ENCODE measurements at regions not wholly inside any gene's neighbourhood (a gene's known extent, or its start where the extent isn't known, plus 50 kb on each side); places are given as distances from the start of the nearest gene placed in this dataset.
"Not testable (repeated sequence)": the region's sequence is repeated elsewhere in the genome, so short reads cannot be mapped to it uniquely, and the experiment has no call there.

GRCh38 chr20:22070610-22071058, 365.2 kb downstream of the PAX1 start:
- peak; percentile 8 for DNase-seq (ENCODE audit: low spot score)

- no peak for DNase-seq (ENCODE audit: low spot score)
Observed at GRCh38 chr20:22063753-22064152, 358.3 kb downstream of the PAX1 start.

GRCh38 chr20:22062874-22063273, 357.4 kb downstream of the PAX1 start:
- no peak for DNase-seq (ENCODE audit: low spot score)

- no peak for DNase-seq (ENCODE audit: low spot score)
Observed at GRCh38 chr20:22060610-22061009, 355.1 kb downstream of the PAX1 start.

- DNase-seq (ENCODE audit: low spot score), result no peak
Observed at GRCh38 chr20:22058746-22059145, 353.3 kb downstream of the PAX1 start.

- DNase-seq (ENCODE audit: low spot score), result no peak
Observed at GRCh38 chr20:22055981-22056380, 350.5 kb downstream of the PAX1 start.

GRCh38 chr20:22052025-22052650, 346.7 kb downstream of the PAX1 start:
- no peak for DNase-seq (ENCODE audit: low spot score)

GRCh38 chr20:22045956-22046507, 340.6 kb downstream of the PAX1 start:
- DNase-seq (ENCODE audit: low spot score), result not testable (repeated sequence)

- no peak for DNase-seq (ENCODE audit: low spot score)
Observed at GRCh38 chr20:22027423-22027822, 322.0 kb downstream of the PAX1 start.

GRCh38 chr20:22020201-22020600, 314.7 kb downstream of the PAX1 start:
- no peak for DNase-seq (ENCODE audit: low spot score)

- no peak for DNase-seq (ENCODE audit: low spot score)
Observed at GRCh38 chr20:22008456-22008855, 303.0 kb downstream of the PAX1 start.

GRCh38 chr20:22006306-22006705, 300.8 kb downstream of the PAX1 start:
- no peak for DNase-seq (ENCODE audit: low spot score)

- no peak for DNase-seq (ENCODE audit: low spot score)
Observed at GRCh38 chr20:22005535-22005934, 300.1 kb downstream of the PAX1 start.

GRCh38 chr20:22004946-22005345, 299.5 kb downstream of the PAX1 start:
- DNase-seq (ENCODE audit: low spot score), result peak; percentile 62

GRCh38 chr20:22003680-22004079, 298.2 kb downstream of the PAX1 start:
- no peak for DNase-seq (ENCODE audit: low spot score)

GRCh38 chr20:22001886-22002285, 296.4 kb downstream of the PAX1 start:
- DNase-seq (ENCODE audit: low spot score), result peak; percentile 13

- no peak for DNase-seq (ENCODE audit: low spot score)
Observed at GRCh38 chr20:21995461-21995860, 290.0 kb downstream of the PAX1 start.

GRCh38 chr20:21994203-21994602, 288.7 kb downstream of the PAX1 start:
- no peak for DNase-seq (ENCODE audit: low spot score)

GRCh38 chr20:21982559-21982958, 277.1 kb downstream of the PAX1 start:
- DNase-seq (ENCODE audit: low spot score), result no peak

GRCh38 chr20:21981597-21982344, 276.3 kb downstream of the PAX1 start:
- no peak for DNase-seq (ENCODE audit: low spot score)

- no peak for DNase-seq (ENCODE audit: low spot score)
Observed at GRCh38 chr20:21981179-21981578, 275.7 kb downstream of the PAX1 start.

- no peak for DNase-seq (ENCODE audit: low spot score)
Observed at GRCh38 chr20:21971436-21971835, 266.0 kb downstream of the PAX1 start.

- peak; percentile 7 for DNase-seq (ENCODE audit: low spot score)
Observed at GRCh38 chr20:21968486-21968885, 263.0 kb downstream of the PAX1 start.
